ENCODE measurements at regions not wholly inside any gene's neighbourhood (a gene's known extent, or its start where the extent isn't known, plus 50 kb on each side); places are given as distances from the start of the nearest gene placed in this dataset.

GRCh38 chr17:73724990-73725389 lies 80.7 kb upstream of the SDK2 start:
- no peak for DNase-seq

GRCh38 chr17:73725794-73726515 lies 81.7 kb upstream of the SDK2 start:
- DNase-seq = no peak

GRCh38 chr17:73727941-73728340 lies 83.7 kb upstream of the SDK2 start:
- no peak for DNase-seq

- DNase-seq = no peak
Measured at GRCh38 chr17:73729101-73729500, 84.9 kb upstream of the SDK2 start.

GRCh38 chr17:73731733-73732132 lies 87.5 kb upstream of the SDK2 start:
- DNase-seq = no peak

- DNase-seq = no peak
Measured at GRCh38 chr17:73733517-73733916, 89.3 kb upstream of the SDK2 start.

- DNase-seq = no peak
Measured at GRCh38 chr17:73735245-73735644, 91.0 kb upstream of the SDK2 start.

- no peak for DNase-seq
Measured at GRCh38 chr17:73738751-73739575, 94.7 kb upstream of the SDK2 start.

GRCh38 chr17:73740370-73740769 lies 96.1 kb upstream of the SDK2 start:
- DNase-seq = no peak

GRCh38 chr17:73742948-73743381 lies 98.7 kb upstream of the SDK2 start:
- no peak for DNase-seq

GRCh38 chr17:73743518-73744201 lies 99.4 kb upstream of the SDK2 start:
- no peak for DNase-seq

- DNase-seq = no peak
Measured at GRCh38 chr17:73744411-73744810, 100.2 kb upstream of the SDK2 start.

GRCh38 chr17:73746314-73747073 lies 102.2 kb upstream of the SDK2 start:
- no peak for DNase-seq

- DNase-seq = no peak
Measured at GRCh38 chr17:73747221-73748002, 103.2 kb upstream of the SDK2 start.

GRCh38 chr17:73748508-73748907 lies 104.3 kb upstream of the SDK2 start:
- no peak for DNase-seq

GRCh38 chr17:73749337-73749823 lies 105.1 kb upstream of the SDK2 start:
- no peak for DNase-seq

GRCh38 chr17:73749928-73750605 lies 105.8 kb upstream of the SDK2 start:
- DNase-seq = no peak

- DNase-seq = no peak
Measured at GRCh38 chr17:73750975-73751374, 106.7 kb upstream of the SDK2 start.

- no peak for DNase-seq
Measured at GRCh38 chr17:73753751-73754496, 109.7 kb upstream of the SDK2 start.

- no peak for DNase-seq
Measured at GRCh38 chr17:73754886-73755400, 110.7 kb upstream of the SDK2 start.
